ENCODE measurements at regions not wholly inside any gene's neighbourhood (a gene's known extent, or its start where the extent isn't known, plus 50 kb on each side); places are given as distances from the start of the nearest gene placed in this dataset.

- no peak for FAIRE-seq
- H3K79me2 ChIP-seq (ENCODE audit: control insufficient read depth, insufficient read depth, low read length), result no peaks in the 10 kb centered on the region
- DNase-seq (ENCODE audit: extremely low read depth in 1 of 4, low spot score in 3 of 4), result no peak
- H2AFZ ChIP-seq (ENCODE audit: low read depth, low read length), result no peak overlapping the region; the same call in 1 of the 2 replicates
- ChIA-PET POLR2A (interaction anchor here (0.6 to 1.5 kb wide), 4 partner anchors 8 to 10 kb away, joined by 3 to 5 read pairs (median 3); no protein-coding TSS in a partner anchor), CTCF (ENCODE audit: low intra/inter-chr PET ratio) (no interaction called here)
- 77% methylated on average over 9 of the region's 9 CpGs for WGBS (ENCODE audit: insufficient coverage, low coverage, missing lambda C conversion rate)
- no peak for TF ChIP-seq ZNF232 (CRISPR knock-in tag; IDR thresholded peaks at IDR 0.05)
- no peak for TF ChIP-seq ZNF24 (IDR thresholded peaks at IDR 0.05)
- TF ChIP-seq CEBPB (tag; IDR thresholded peaks at IDR 0.05), result no peak
- no peak for TF ChIP-seq HEY1 (CRISPR knock-in tag; IDR thresholded peaks at IDR 0.05; ENCODE audit: borderline replicate concordance)
- no peaks in the 10 kb centered on the region for H3K36me3 ChIP-seq (ENCODE audit: control insufficient read depth, insufficient read depth, low read length)
- BruUV-seq (replicated peaks), result no TSS peak
- no peak for ATAC-seq
- H3K4me3 ChIP-seq, result no peak overlapping the region
- in situ Hi-C loops (cut with MboI), result no loop called here
- intact Hi-C loops (cut with micrococcal nuclease), result no loop called here
- H3K9me1 ChIP-seq (ENCODE audit: control insufficient read depth, insufficient read depth, low read length), result peaks cover 4% of the 10 kb centered on the region
- H3K4me1 ChIP-seq (replicated peaks in 1 of 2; ENCODE audit: control insufficient read depth in 2 of 2, insufficient read depth in 2 of 2, low read length in 2 of 2), result peaks cover 9 to 11% of the 10 kb centered on the region in 2 experiments; a peak in 4 of 5 replicates
- no peaks in the 10 kb centered on the region for H3K27me3 ChIP-seq (ENCODE audit: control insufficient read depth in 2 of 2, insufficient read depth in 2 of 2, low read length in 2 of 2)
- no peaks in the 10 kb centered on the region for H3K9me3 ChIP-seq (replicated peaks; ENCODE audit: control insufficient read depth, insufficient read depth, low read depth, low read length)
- H3K4me2 ChIP-seq (ENCODE audit: insufficient read depth, low read length), result no peak overlapping the region
- H4K20me1 ChIP-seq (replicated peaks; ENCODE audit: control insufficient read depth, insufficient read depth, low read length), result no peaks in the 10 kb centered on the region
- peak overlapping the region in 1 of 2 experiments; percentile 14; a peak in 1 of 4 replicates for H3K9ac ChIP-seq (ENCODE audit: insufficient read depth in 1 of 2, low read depth in 2 of 2, low read length in 2 of 2)
- H3K27ac ChIP-seq (ENCODE audit: extremely low read depth, low read depth, low read length), result no peak overlapping the region
Observed at GRCh38 chr1:38775175-38775845, 84.3 kb downstream of the RRAGC start.

DNA sequence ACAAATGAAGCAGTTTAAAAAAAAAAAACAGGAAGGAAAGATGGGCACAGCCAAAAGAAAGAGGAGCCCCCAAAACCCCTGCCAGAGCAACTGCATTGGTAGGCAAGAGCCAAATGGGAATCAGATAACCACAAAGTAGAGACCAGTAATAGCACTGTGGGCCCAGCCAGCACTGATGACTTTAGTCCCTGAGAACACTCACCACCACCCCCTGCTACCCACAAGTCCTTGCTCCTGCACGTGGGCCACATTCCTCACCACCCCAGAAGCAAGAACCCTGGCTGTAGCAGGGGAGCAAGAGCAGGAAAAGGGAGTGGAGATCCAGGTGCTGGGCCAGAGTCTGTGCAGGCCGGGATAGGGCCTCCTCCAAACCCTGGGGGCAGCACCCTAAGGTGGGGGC, 86.1 kb downstream of the RRAGC start:
- FAIRE-seq, result no peak
- intact Hi-C loops (cut with micrococcal nuclease), result no loop called here
- TF ChIP-seq ELF1 (tag; IDR thresholded peaks at IDR 0.05) (no peak), BHLHE40 (IDR thresholded peaks at IDR 0.05; ENCODE audit: low read length) (peak; percentile 59; the same call in 1 of the 2 replicates), HNRNPLL (IDR thresholded peaks at IDR 0.05; ENCODE audit: low read depth, low read length, poor library complexity, severe bottlenecking) (no peak)

More for the DNA sequence above, 86.1 kb downstream of the RRAGC start:
- peaks cover 9 to 11% of the 10 kb centered on the region in 2 experiments; a peak in 4 of 5 replicates for H3K4me1 ChIP-seq (replicated peaks in 1 of 2; ENCODE audit: control insufficient read depth in 2 of 2, insufficient read depth in 2 of 2, low read length in 2 of 2)
- H3K27ac ChIP-seq (ENCODE audit: extremely low read depth, low read depth, low read length), result no peak overlapping the region
- no peak overlapping the region for H3K9ac ChIP-seq (ENCODE audit: insufficient read depth in 1 of 2, low read depth in 2 of 2, low read length in 2 of 2)
- in situ Hi-C loops (cut with MboI), result no loop called here
- ATAC-seq (peak; percentile 34; the same call in 2 of the 3 replicates), DNase-seq (ENCODE audit: extremely low read depth in 1 of 4, low spot score in 3 of 4) (peak in 3 of 4 experiments; percentile 37 to 39 (median 37))
- no peaks in the 10 kb centered on the region for H3K27me3 ChIP-seq (ENCODE audit: control insufficient read depth in 2 of 2, insufficient read depth in 2 of 2, low read length in 2 of 2)
- 56% methylated on average over 2 of the region's 2 CpGs for WGBS (ENCODE audit: insufficient coverage, low coverage, missing lambda C conversion rate)
- H2AFZ ChIP-seq (ENCODE audit: low read depth, low read length), result peak overlapping the region; percentile 21
- H3K4me3 ChIP-seq, result no peak overlapping the region
- ChIA-PET CTCF (ENCODE audit: low intra/inter-chr PET ratio) (no interaction called here), POLR2A (no interaction called here)
- H3K9me3 ChIP-seq (replicated peaks; ENCODE audit: control insufficient read depth, insufficient read depth, low read depth, low read length), result no peaks in the 10 kb centered on the region
- H3K4me2 ChIP-seq (ENCODE audit: insufficient read depth, low read length), result no peak overlapping the region
- no TSS peak for BruUV-seq (replicated peaks)
- no peaks in the 10 kb centered on the region for H3K79me2 ChIP-seq (ENCODE audit: control insufficient read depth, insufficient read depth, low read length)
- no peaks in the 10 kb centered on the region for H3K36me3 ChIP-seq (ENCODE audit: control insufficient read depth, insufficient read depth, low read length)
- H3K9me1 ChIP-seq (ENCODE audit: control insufficient read depth, insufficient read depth, low read length), result peaks cover 4% of the 10 kb centered on the region
- H4K20me1 ChIP-seq (replicated peaks; ENCODE audit: control insufficient read depth, insufficient read depth, low read length), result no peaks in the 10 kb centered on the region

Data from K562 (cell line).